Endothelial cell of umbilical vein (primary cell): ENCODE measurements at regions not wholly inside any gene's neighbourhood (a gene's known extent, or its start where the extent isn't known, plus 50 kb on each side); places are given as distances from the start of the nearest gene placed in this dataset.

Experiments used
- EZH2 ChIP-seq: IDR thresholded peaks from 2 replicates; pipeline ENCODE4 v1.6.1; 2012; ENCODE audit warnings: borderline replicate concordance, low read depth, mild to moderate bottlenecking, moderate library complexity, low read length, inconsistent platforms; ENCODE audit not compliant: severe bottlenecking
- TF ChIP-seq, protein P1 (sequence below), 2 donors: IDR thresholded peaks; 1 replicate in 1 of 2; 2 replicates in 1 of 2; pipeline ENCODE4 v1.5.1; 2011; ENCODE audit warnings: low read length in 2 of 2, mild to moderate bottlenecking in 2 of 2, moderate library complexity in 2 of 2, control low read depth in 1 of 2, inconsistent platforms in 1 of 2, low read depth in 1 of 2; ENCODE audit not compliant: insufficient read depth in 1 of 2; ENCODE audit errors: extremely low read depth in 1 of 2

DNA sequence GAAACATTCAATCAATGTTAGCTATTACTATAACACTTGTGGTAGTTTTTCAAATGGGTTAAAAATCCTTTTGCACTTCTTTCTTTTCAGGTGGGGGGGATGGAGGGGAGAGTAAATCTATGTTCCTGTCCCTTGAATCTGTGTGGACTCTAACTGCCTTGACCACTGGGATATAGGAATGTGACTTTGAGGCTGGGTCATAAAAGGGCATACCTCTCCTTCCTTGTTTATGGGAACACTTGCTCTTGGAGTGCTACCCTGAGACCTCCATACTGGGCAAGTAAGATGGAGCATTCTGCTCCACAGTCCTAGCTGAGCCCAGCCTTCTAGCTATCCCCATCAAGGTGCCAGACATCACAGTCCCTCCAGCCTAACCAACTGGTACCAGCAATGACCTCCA is 89.3 kb upstream of the SIM2 start:
- TF ChIP-seq, protein P1, sequence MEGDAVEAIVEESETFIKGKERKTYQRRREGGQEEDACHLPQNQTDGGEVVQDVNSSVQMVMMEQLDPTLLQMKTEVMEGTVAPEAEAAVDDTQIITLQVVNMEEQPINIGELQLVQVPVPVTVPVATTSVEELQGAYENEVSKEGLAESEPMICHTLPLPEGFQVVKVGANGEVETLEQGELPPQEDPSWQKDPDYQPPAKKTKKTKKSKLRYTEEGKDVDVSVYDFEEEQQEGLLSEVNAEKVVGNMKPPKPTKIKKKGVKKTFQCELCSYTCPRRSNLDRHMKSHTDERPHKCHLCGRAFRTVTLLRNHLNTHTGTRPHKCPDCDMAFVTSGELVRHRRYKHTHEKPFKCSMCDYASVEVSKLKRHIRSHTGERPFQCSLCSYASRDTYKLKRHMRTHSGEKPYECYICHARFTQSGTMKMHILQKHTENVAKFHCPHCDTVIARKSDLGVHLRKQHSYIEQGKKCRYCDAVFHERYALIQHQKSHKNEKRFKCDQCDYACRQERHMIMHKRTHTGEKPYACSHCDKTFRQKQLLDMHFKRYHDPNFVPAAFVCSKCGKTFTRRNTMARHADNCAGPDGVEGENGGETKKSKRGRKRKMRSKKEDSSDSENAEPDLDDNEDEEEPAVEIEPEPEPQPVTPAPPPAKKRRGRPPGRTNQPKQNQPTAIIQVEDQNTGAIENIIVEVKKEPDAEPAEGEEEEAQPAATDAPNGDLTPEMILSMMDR (IDR thresholded peaks at IDR 0.05; ENCODE audit: extremely low read depth in 1 of 2, insufficient read depth in 1 of 2, low read depth in 1 of 2, low read length in 2 of 2), result no peak
- TF ChIP-seq EZH2, result no peak
